ENCODE measurements at regions not wholly inside any gene's neighbourhood (a gene's known extent, or its start where the extent isn't known, plus 50 kb on each side); places are given as distances from the start of the nearest gene placed in this dataset.
"Not testable (repeated sequence)": the region's sequence is repeated elsewhere in the genome, so short reads cannot be mapped to it uniquely, and the experiment has no call there.

- no peak for DNase-seq (ENCODE audit: low read depth)
- H3K4me3 ChIP-seq (ENCODE audit: low read depth, low read length): no peak overlapping the region
- TF ChIP-seq CTCF (conservative IDR thresholded peaks at IDR 0.05; ENCODE audit: low read depth, low read length): no peak
Measured at GRCh38 chr13:31385540-31385939, 185.8 kb downstream of the B3GLCT start.

DNA sequence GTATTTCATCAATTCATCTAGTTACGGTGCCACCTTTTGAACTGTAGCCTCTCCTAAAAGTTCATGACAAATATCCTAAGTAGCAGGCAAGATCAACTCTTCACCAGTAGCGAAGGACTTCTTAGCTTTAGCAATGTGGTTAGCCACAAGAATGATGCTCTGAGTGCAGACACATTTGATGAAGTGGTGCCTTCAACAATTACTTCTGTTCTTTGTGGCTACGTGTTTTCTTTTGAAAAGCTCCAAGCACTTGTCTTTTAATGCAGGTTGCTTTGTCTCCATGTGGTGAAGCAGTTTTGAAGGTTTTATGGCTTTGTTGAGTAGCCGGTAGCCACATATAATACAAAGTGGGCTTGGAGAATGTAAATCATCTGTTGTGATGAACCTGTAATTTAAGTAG lies 194.7 kb downstream of the B3GLCT start:
- DNase-seq (ENCODE audit: low read depth): no peak
- no peak overlapping the region for H3K4me3 ChIP-seq (ENCODE audit: low read depth, low read length)
- no peak for TF ChIP-seq CTCF (conservative IDR thresholded peaks at IDR 0.05; ENCODE audit: low read depth, low read length)

DNA sequence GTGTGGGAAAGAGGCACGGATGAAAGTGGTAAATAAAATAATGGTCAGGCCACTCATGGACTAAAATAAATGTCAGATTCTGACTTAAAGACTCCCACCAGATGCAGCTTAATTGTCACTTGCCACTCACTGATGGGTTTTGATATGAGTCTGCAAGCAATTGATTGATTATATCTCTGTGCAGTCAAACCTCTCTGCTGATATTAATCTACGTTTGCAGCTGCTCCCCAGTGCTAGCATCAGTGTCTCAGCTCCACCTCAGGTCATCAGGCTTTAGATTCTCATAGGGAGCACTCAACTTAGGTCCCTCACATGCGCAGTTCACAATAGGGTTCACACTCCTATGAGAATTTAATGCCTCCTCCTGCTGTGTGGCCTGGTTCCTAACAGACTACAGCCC lies 195.3 kb downstream of the B3GLCT start:
- no peak for TF ChIP-seq CTCF (conservative IDR thresholded peaks at IDR 0.05; ENCODE audit: low read depth, low read length)
- no peak overlapping the region for H3K4me3 ChIP-seq (ENCODE audit: low read depth, low read length)
- DNase-seq (ENCODE audit: low read depth): no peak

GRCh38 chr13:31399690-31400089 lies 199.9 kb downstream of the B3GLCT start:
- TF ChIP-seq CTCF (conservative IDR thresholded peaks at IDR 0.05; ENCODE audit: low read depth, low read length): no peak
- DNase-seq (ENCODE audit: low read depth): no peak

GRCh38 chr13:31403711-31404110 lies 203.9 kb downstream of the B3GLCT start:
- not testable (repeated sequence) for DNase-seq (ENCODE audit: low read depth); H3K4me3 ChIP-seq (ENCODE audit: low read depth, low read length)

More at GRCh38 chr13:31399690-31400089, 199.9 kb downstream of the B3GLCT start:
- no peak overlapping the region for H3K4me3 ChIP-seq (ENCODE audit: low read depth, low read length)

DNA sequence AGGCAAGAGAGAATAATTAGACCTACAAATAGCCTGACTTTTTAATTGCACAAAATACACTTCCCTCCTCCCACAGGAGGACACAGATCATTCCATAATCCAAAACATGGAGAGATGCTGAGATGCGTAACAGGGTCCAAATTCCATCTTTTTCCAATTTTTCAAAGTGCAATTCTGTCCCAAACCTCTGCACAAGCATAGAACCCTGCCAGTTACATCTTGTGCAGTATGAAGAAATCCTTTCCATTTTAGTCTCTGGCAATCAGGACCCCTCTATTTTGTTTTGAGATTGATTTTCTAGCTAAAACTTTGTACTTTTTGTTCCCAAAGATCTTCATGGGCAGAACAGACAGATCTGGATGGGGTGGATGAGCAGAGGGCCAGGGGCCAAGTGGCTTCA lies 209.2 kb downstream of the B3GLCT start:
- DNase-seq (ENCODE audit: low read depth): no peak
- no peak for TF ChIP-seq CTCF (conservative IDR thresholded peaks at IDR 0.05; ENCODE audit: low read depth, low read length)

DNA sequence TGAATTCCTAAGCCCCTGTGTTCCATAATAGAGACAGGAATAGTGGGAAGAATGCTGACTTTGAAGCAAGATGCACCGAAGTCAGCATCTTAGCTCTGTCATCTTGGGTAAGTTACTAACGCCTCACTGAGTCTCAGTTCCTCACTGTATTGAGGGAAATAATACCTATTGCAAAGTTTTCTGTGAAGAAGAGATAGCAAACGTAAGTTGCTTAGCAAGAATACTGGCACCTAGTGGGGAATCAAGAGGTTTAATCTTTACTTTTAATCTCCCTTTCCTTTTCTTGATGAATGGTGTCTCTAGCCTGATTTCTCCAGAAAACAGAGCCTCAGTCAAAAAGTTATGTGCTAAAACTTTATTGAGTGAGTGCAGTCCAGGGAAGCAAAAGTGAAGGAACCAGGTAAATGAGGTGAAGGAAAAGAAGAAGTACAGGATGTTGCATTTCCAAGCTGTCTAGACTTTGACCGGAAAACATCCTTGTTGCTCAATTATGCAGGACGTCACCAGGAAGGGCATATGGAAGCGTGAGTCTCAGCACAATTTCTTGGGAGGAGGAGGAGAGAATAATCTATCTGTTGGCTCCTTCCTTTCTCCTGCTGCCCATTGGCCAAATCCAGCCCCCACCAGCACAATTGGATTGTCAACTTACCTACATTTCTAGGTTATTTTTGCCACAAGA lies 210.0 kb downstream of the B3GLCT start:
- peak; percentile 46 for TF ChIP-seq CTCF (conservative IDR thresholded peaks at IDR 0.05; ENCODE audit: low read depth, low read length)
- no peak for DNase-seq (ENCODE audit: low read depth)

More for the DNA sequence above, 209.2 kb downstream of the B3GLCT start:
- H3K4me3 ChIP-seq (ENCODE audit: low read depth, low read length): no peak overlapping the region

More for the DNA sequence above, 210.0 kb downstream of the B3GLCT start:
- no peak overlapping the region for H3K4me3 ChIP-seq (ENCODE audit: low read depth, low read length)

All from epithelial cell of proximal tubule (primary cell).